T-helper 1 cell treated with Interleukin-12 subunit alpha and Interleukin-12 subunit beta and Interleukin-4 antibody, amounts not matched to agents 30 ng/mL and 1 ng/mL, for 36 hours (primary cell): ENCODE measurements at regions not wholly inside any gene's neighbourhood (a gene's known extent, or its start where the extent isn't known, plus 50 kb on each side); places are given as distances from the start of the nearest gene placed in this dataset.

Experiments used
- intact Hi-C: fragments of 100-400 bp; cut with micrococcal nuclease; formaldehyde crosslinking; loops from one replicate; pipeline ENCODE4 v1.15.1; 2024

GRCh38 chr7:45349090-45349489 is 191.5 kb downstream of the RAMP3 start:
- intact Hi-C loops = no loop called here

GRCh38 chr7:45350896-45351295 is 193.3 kb downstream of the RAMP3 start:
- intact Hi-C loops = no loop called here

- intact Hi-C loops = no loop called here
Measured at GRCh38 chr7:45358287-45358686, 200.7 kb downstream of the RAMP3 start.

GRCh38 chr7:45359250-45359649 is 201.7 kb downstream of the RAMP3 start:
- intact Hi-C loops = no loop called here

- intact Hi-C loops = no loop called here
Measured at GRCh38 chr7:45359776-45360175, 202.2 kb downstream of the RAMP3 start.

GRCh38 chr7:45363669-45364068 is 206.1 kb downstream of the RAMP3 start:
- intact Hi-C loops = no loop called here

GRCh38 chr7:45365341-45365740 is 207.8 kb downstream of the RAMP3 start:
- intact Hi-C loops = no loop called here

- intact Hi-C loops = no loop called here
Measured at GRCh38 chr7:45366475-45366874, 207.7 kb upstream of the ADCY1 start.

GRCh38 chr7:45367026-45367425 is 207.1 kb upstream of the ADCY1 start:
- intact Hi-C loops = no loop called here

GRCh38 chr7:45368129-45368807 is 205.9 kb upstream of the ADCY1 start:
- intact Hi-C loops = no loop called here

GRCh38 chr7:45384499-45384898 is 189.7 kb upstream of the ADCY1 start:
- intact Hi-C loops = no loop called here

GRCh38 chr7:45387837-45388236 is 186.3 kb upstream of the ADCY1 start:
- intact Hi-C loops = no loop called here

GRCh38 chr7:45389073-45389872 is 184.9 kb upstream of the ADCY1 start:
- intact Hi-C loops = no loop called here

- intact Hi-C loops = no loop called here
Measured at GRCh38 chr7:45390180-45390579, 184.0 kb upstream of the ADCY1 start.

GRCh38 chr7:45390731-45391130 is 183.4 kb upstream of the ADCY1 start:
- intact Hi-C loops = no loop called here

GRCh38 chr7:45391618-45392451 is 182.3 kb upstream of the ADCY1 start:
- intact Hi-C loops = no loop called here

- intact Hi-C loops = no loop called here
Measured at GRCh38 chr7:45394117-45394708, 180.0 kb upstream of the ADCY1 start.

- intact Hi-C loops = no loop called here
Measured at GRCh38 chr7:45399069-45399468, 175.1 kb upstream of the ADCY1 start.

- intact Hi-C loops = no loop called here
Measured at GRCh38 chr7:45400680-45401079, 173.5 kb upstream of the ADCY1 start.

GRCh38 chr7:45401155-45401554 is 173.0 kb upstream of the ADCY1 start:
- intact Hi-C loops = no loop called here

GRCh38 chr7:45401851-45402250 is 172.3 kb upstream of the ADCY1 start:
- intact Hi-C loops = no loop called here
